IMR-90 (cell line): ENCODE measurements at regions not wholly inside any gene's neighbourhood (a gene's known extent, or its start where the extent isn't known, plus 50 kb on each side); places are given as distances from the start of the nearest gene placed in this dataset.

Experiments
- ATAC-seq: fragments of 200-7000 bp; cut with Tn5 transposase; 2 replicates; pipeline ENCODE4 v1.9.1; 2020; ENCODE audit warnings: low read depth, mild to moderate bottlenecking, moderate library complexity
- BruUV-seq: library from RNA; stranded (reverse); fragments of 400-500 nt; replicated peaks from 2 replicates; lab custom pipeline; 2021; lab: Mats Ljungman, UMichigan
- CTCF ChIA-PET: fragments of 300-600 bp; formaldehyde crosslinking; extraction: SDS; loops from one replicate; lab custom pipeline; 2021; ENCODE audit warnings: antibody characterized with exemption; lab: Yijun Ruan, JAX
- POLR2A ChIA-PET: fragments of 300-600 bp; sonication (Branson Sonifier 250); formaldehyde crosslinking; loops from one replicate; lab custom pipeline; 2022; ENCODE audit warnings: antibody characterized with exemption; ENCODE audit not compliant: unreplicated experiment; lab: Charles Lee
- DNase-seq: peaks from one replicate; pipeline ENCODE4 v3.0.0; 2013
- H2AFZ ChIP-seq: replicated peaks from 2 replicates; pipeline ENCODE3; 2013; ENCODE audit warnings: low read length, mild to moderate bottlenecking; ENCODE audit not compliant: poor library complexity
- H2AK5ac ChIP-seq: 2 replicates; pipeline ENCODE4 v1.6.1; 2013; ENCODE audit warnings: low read depth, low read length, inconsistent platforms
- H2AK9ac ChIP-seq: replicated peaks from 2 replicates; pipeline ENCODE3; 2013; ENCODE audit warnings: mild to moderate bottlenecking, low read depth, low read length, moderate library complexity; ENCODE audit not compliant: poor library complexity
- H2BK120ac ChIP-seq: 2 replicates; pipeline ENCODE4 v1.6.1; 2013; ENCODE audit warnings: low read depth, low read length, inconsistent platforms
- H2BK15ac ChIP-seq: 3 replicates; pipeline ENCODE4 v1.6.1; 2013; ENCODE audit warnings: low read depth, low read length, inconsistent platforms
- H2BK20ac ChIP-seq: 2 replicates; pipeline ENCODE4 v1.6.1; 2013; ENCODE audit warnings: low read depth, mild to moderate bottlenecking, inconsistent platforms, low read length, moderate library complexity
- H2BK5ac ChIP-seq: 2 replicates; pipeline ENCODE4 v1.6.1; 2013; ENCODE audit warnings: mild to moderate bottlenecking, low read depth, low read length, inconsistent platforms; ENCODE audit not compliant: poor library complexity, severe bottlenecking
- H3K14ac ChIP-seq: replicated peaks from 2 replicates; pipeline ENCODE4 v1.6.1; 2013; ENCODE audit warnings: low read depth, low read length, inconsistent platforms
- H3K18ac ChIP-seq: 2 replicates; pipeline ENCODE4 v1.6.1; 2013; ENCODE audit warnings: low read depth, low read length, control low read depth
- H3K23ac ChIP-seq: 2 replicates; pipeline ENCODE4 v1.6.1; 2013; ENCODE audit warnings: low read depth, low read length, inconsistent platforms
- H3K27ac ChIP-seq: 2 replicates; pipeline ENCODE4 v1.5.1; 2013; ENCODE audit warnings: mild to moderate bottlenecking, control low read depth, low read length; ENCODE audit not compliant: insufficient read depth
- H3K27me3 ChIP-seq: 2 replicates; pipeline ENCODE4 v1.6.1; 2013; ENCODE audit warnings: low read length; ENCODE audit not compliant: control insufficient read depth, insufficient read depth
- H3K36me3 ChIP-seq: 2 replicates; pipeline ENCODE4 v1.6.1; 2013; ENCODE audit warnings: low read length, mixed read lengths; ENCODE audit not compliant: control insufficient read depth, insufficient read depth
- H3K4ac ChIP-seq: 2 replicates; pipeline ENCODE4 v1.6.1; 2013; ENCODE audit warnings: low read depth, low read length, inconsistent platforms
- H3K4me1 ChIP-seq: 2 replicates; pipeline ENCODE4 v1.6.1; 2013; ENCODE audit warnings: low read length, mixed read lengths; ENCODE audit not compliant: control insufficient read depth, insufficient read depth
- H3K4me2 ChIP-seq: 2 replicates; pipeline ENCODE4 v1.6.1; 2013; ENCODE audit warnings: low read depth, mild to moderate bottlenecking, control low read depth, low read length, moderate library complexity
- H3K4me3 ChIP-seq: 2 replicates; pipeline ENCODE4 v1.5.1; 2013; ENCODE audit warnings: low read depth, mild to moderate bottlenecking, control low read depth, low read length, moderate library complexity; ENCODE audit not compliant: insufficient read depth
- H3K56ac ChIP-seq: 2 replicates; pipeline ENCODE4 v1.6.1; 2013; ENCODE audit warnings: low read length, inconsistent platforms; ENCODE audit not compliant: insufficient read depth; ENCODE audit errors: extremely low read depth
- H3K79me1 ChIP-seq, 2 experiments: 2 replicates each; pipeline ENCODE4 v1.6.1; 2013; ENCODE audit warnings: low read length in 2 of 2, inconsistent platforms in 1 of 2, low read depth in 1 of 2
- H3K9ac ChIP-seq: 2 replicates; pipeline ENCODE4 v1.6.1; 2013; ENCODE audit warnings: low read depth, low read length, control low read depth
- H3K9me1 ChIP-seq: 2 replicates; pipeline ENCODE4 v1.6.1; 2013; ENCODE audit warnings: low read length, inconsistent platforms; ENCODE audit not compliant: insufficient read depth
- H3K9me3 ChIP-seq: 2 replicates; pipeline ENCODE4 v1.6.1; 2013; ENCODE audit warnings: low read length; ENCODE audit not compliant: control insufficient read depth, insufficient read depth
- H4K20me1 ChIP-seq: 2 replicates; pipeline ENCODE4 v1.6.1; 2013; ENCODE audit warnings: low read length, inconsistent platforms; ENCODE audit not compliant: insufficient read depth
- H4K5ac ChIP-seq: 2 replicates; pipeline ENCODE4 v1.6.1; 2013; ENCODE audit warnings: mild to moderate bottlenecking, low read depth, low read length, control low read depth
- H4K8ac ChIP-seq, 2 experiments: 2 replicates each; pipeline ENCODE4 v1.6.1; 2013; ENCODE audit warnings: low read depth in 2 of 2, low read length in 2 of 2, control low read depth in 1 of 2, inconsistent platforms in 1 of 2
- H4K91ac ChIP-seq: 2 replicates; pipeline ENCODE4 v1.6.1; 2013; ENCODE audit warnings: low read depth, low read length, inconsistent platforms; ENCODE audit not compliant: insufficient read depth
- FOS ChIP-seq: fragments of 150-350 bp; IDR thresholded peaks from 2 replicates; pipeline ENCODE4 v1.6.1; 2016; ENCODE audit warnings: low read depth, low read length
- WGBS, 2 experiments: methylation state at CpG; one replicate each; pipeline versions ENCODE4 v1.1.5 to v1.1.7; 2013; ENCODE audit warnings: missing lambda C conversion rate in 2 of 2; ENCODE audit not compliant: insufficient read length in 1 of 2; ENCODE audit errors: extremely low coverage in 2 of 2; 5-methylcytosine and 5-hydroxymethylcytosine counted together
- dilution Hi-C: fragments of 300-500 bp; cut with HindIII; formaldehyde crosslinking; loops from one replicate; pipeline ENCODE4 v1.14.3; 2018; ENCODE audit warnings: low sequenced_read_pairs; ENCODE audit not compliant: unreplicated experiment
- in situ Hi-C: fragments of 300-500 bp; cut with MboI; formaldehyde crosslinking; loops from 3 replicates; pipeline ENCODE4 v1.14.3; 2019; ENCODE audit warnings: low sequenced_read_pairs, inconsistent platforms, mixed read lengths
- intact Hi-C: fragments of 100-400 bp; cut with micrococcal nuclease; formaldehyde crosslinking; loops from 2 replicates; pipeline ENCODE4 v1.10.0; 2022

- intact Hi-C loops, result no loop called here
These were observed 265.4 kb upstream of the CCDC54 start for GRCh38 chr3:107111872-107112271.

More at GRCh38 chr3:107111872-107112271, 265.4 kb upstream of the CCDC54 start:
- Histone ChIP-seq H3K4me3 (no peak overlapping the region), H3K4ac (no peak overlapping the region), H2BK15ac (no peak overlapping the region), H3K79me1 (no peaks in the 10 kb centered on the region), H3K9me1 (no peaks in the 10 kb centered on the region), H3K9me3 (no peaks in the 10 kb centered on the region), H3K18ac (no peak overlapping the region), H3K27ac (no peak overlapping the region), H3K23ac (no peak overlapping the region), H2BK120ac (no peak overlapping the region), H3K36me3 (no peaks in the 10 kb centered on the region), H2BK20ac (no peak overlapping the region), H4K5ac (no peak overlapping the region), H2BK5ac (no peak overlapping the region), H3K56ac (no peak overlapping the region), H2AFZ (no peak overlapping the region), H3K4me2 (no peak overlapping the region), H2AK9ac (no peak overlapping the region), H4K20me1 (no peaks in the 10 kb centered on the region), H3K14ac (no peak overlapping the region), H4K8ac (no peak overlapping the region), H3K27me3 (no peaks in the 10 kb centered on the region), H2AK5ac (no peak overlapping the region), H3K4me1 (no peaks in the 10 kb centered on the region), H3K9ac (no peak overlapping the region), H4K91ac (no peak overlapping the region)
- no peak for DNase-seq
- BruUV-seq, result no TSS peak
- dilution Hi-C loops (no loop called here), in situ Hi-C loops (no loop called here)
- no peak for TF ChIP-seq FOS
- WGBS, 2 experiments, result no CpG with 5 or more reads among the region's 2 CpGs
- CTCF ChIA-PET, result no interaction called here
- ATAC-seq, result no peak
- POLR2A ChIA-PET, result no interaction called here
